ENCODE measurements at regions not wholly inside any gene's neighbourhood (a gene's known extent, or its start where the extent isn't known, plus 50 kb on each side); places are given as distances from the start of the nearest gene placed in this dataset.
A peak's percentile ranks its signal among the peaks of the same experiment; 100 is the strongest.
"Not testable (repeated sequence)": the region's sequence is repeated elsewhere in the genome, so short reads cannot be mapped to it uniquely, and the experiment has no call there.

DNA sequence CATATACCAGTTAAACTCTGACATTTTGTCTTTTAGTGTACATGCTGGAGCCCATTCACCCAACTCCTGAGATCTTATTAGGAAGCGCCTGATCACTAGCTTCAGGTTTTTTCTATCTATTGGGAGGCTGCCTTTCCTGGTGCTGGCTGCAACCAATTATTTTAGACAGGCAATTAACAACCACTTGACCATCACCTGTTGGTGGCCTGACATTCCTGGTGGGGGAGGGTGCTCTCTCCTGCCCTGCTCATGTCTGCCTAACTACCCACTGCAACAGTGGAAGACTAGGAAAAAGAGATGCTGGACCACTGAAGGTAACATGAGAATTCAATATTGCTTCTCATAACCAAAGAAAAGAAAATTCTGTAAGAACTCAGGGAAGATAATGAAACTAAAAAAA, 190.3 kb upstream of the GRM3 start:
- CTCF ChIA-PET, result interaction anchor here (2.8 kb wide), 1 partner anchor 16 kb away, joined by 11 read pairs; no protein-coding TSS in a partner anchor
- TF ChIP-seq POLR2AphosphoS2 (conservative IDR thresholded peaks at IDR 0.05; ENCODE audit: low read length) (no peak), CHD2 (IDR thresholded peaks at IDR 0.05; ENCODE audit: low read length, partially characterized antibody) (no peak), EHF (CRISPR knock-in tag; IDR thresholded peaks at IDR 0.05) (no peak), MAFK (IDR thresholded peaks at IDR 0.05; ENCODE audit: partially characterized antibody) (no peak), JUNB (IDR thresholded peaks at IDR 0.05) (no peak), TFCP2L1 (CRISPR knock-in tag; IDR thresholded peaks at IDR 0.05) (no peak), MAZ (IDR thresholded peaks at IDR 0.05; ENCODE audit: borderline replicate concordance, low read depth, low read length) (no peak), BHLHE40 (IDR thresholded peaks at IDR 0.05; ENCODE audit: low read depth, low read length) (no peak), HOXB13 (CRISPR knock-in tag; IDR thresholded peaks at IDR 0.05; ENCODE audit: low read depth) (no peak)
- TF ChIP-seq, protein P1, sequence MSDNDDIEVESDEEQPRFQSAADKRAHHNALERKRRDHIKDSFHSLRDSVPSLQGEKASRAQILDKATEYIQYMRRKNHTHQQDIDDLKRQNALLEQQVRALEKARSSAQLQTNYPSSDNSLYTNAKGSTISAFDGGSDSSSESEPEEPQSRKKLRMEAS (IDR thresholded peaks at IDR 0.05), result no peak
- FAIRE-seq (no peak), ATAC-seq (no peak), DNase-seq (ENCODE audit: low read depth in 1 of 2, low spot score in 1 of 2) (no peak)
- no peak overlapping the region for H3K4me2 ChIP-seq
- H3K9me3 ChIP-seq, result no peaks in the 10 kb centered on the region
- 12% methylated on average over 1 of the region's 1 CpG for WGBS (ENCODE audit: missing lambda C conversion rate)
- H3K4me1 ChIP-seq, result no peaks in the 10 kb centered on the region
- POLR2A ChIA-PET, result no interaction called here
- no peak overlapping the region for H3K4me3 ChIP-seq
- no peak overlapping the region for H3K27ac ChIP-seq

DNA sequence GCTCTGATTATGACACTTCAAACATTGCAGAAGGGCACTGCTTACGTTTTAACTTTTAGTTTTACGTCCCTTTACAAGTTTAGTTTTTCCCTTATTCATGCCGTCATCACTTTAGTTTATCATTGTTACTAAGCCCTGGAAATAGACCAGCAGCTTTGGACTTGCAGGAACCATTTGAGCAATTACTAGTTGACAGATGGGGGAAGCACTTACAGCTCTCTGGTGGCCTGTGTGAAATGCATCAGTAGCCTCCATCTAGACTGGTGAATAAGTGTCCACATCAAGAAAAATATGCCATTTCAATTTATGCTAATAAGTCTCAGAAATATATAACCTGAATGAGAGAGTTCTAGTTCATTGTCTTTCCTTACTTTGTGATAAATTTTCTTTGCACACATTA, 194.9 kb upstream of the GRM3 start:
- Histone ChIP-seq H3K4me2 (no peak overlapping the region), H3K4me1 (no peaks in the 10 kb centered on the region), H3K4me3 (no peak overlapping the region), H3K9me3 (no peaks in the 10 kb centered on the region), H3K27ac (no peak overlapping the region)
- POLR2A ChIA-PET, result no interaction called here
- DNase-seq (ENCODE audit: low read depth in 1 of 2, low spot score in 1 of 2) (no peak), FAIRE-seq (no peak), ATAC-seq (no peak)
- TF ChIP-seq HOXB5 (CRISPR knock-in tag; IDR thresholded peaks at IDR 0.05), result no peak
- no peak for TF ChIP-seq FOSB (CRISPR knock-in tag; IDR thresholded peaks at IDR 0.05)
- no peak for TF ChIP-seq MYC (IDR thresholded peaks at IDR 0.05; ENCODE audit: borderline replicate concordance, low read length)
- TF ChIP-seq, protein P2, sequence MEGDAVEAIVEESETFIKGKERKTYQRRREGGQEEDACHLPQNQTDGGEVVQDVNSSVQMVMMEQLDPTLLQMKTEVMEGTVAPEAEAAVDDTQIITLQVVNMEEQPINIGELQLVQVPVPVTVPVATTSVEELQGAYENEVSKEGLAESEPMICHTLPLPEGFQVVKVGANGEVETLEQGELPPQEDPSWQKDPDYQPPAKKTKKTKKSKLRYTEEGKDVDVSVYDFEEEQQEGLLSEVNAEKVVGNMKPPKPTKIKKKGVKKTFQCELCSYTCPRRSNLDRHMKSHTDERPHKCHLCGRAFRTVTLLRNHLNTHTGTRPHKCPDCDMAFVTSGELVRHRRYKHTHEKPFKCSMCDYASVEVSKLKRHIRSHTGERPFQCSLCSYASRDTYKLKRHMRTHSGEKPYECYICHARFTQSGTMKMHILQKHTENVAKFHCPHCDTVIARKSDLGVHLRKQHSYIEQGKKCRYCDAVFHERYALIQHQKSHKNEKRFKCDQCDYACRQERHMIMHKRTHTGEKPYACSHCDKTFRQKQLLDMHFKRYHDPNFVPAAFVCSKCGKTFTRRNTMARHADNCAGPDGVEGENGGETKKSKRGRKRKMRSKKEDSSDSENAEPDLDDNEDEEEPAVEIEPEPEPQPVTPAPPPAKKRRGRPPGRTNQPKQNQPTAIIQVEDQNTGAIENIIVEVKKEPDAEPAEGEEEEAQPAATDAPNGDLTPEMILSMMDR (IDR thresholded peaks at IDR 0.05), result no peak
- TF ChIP-seq CEBPB (IDR thresholded peaks at IDR 0.05), result no peak
- TF ChIP-seq BHLHE40 (IDR thresholded peaks at IDR 0.05; ENCODE audit: low read depth, low read length), result no peak
- no peak for TF ChIP-seq RFX5 (IDR thresholded peaks at IDR 0.05)
- no peak for TF ChIP-seq ZC3H11A (IDR thresholded peaks at IDR 0.05)
- TF ChIP-seq, protein P3, sequence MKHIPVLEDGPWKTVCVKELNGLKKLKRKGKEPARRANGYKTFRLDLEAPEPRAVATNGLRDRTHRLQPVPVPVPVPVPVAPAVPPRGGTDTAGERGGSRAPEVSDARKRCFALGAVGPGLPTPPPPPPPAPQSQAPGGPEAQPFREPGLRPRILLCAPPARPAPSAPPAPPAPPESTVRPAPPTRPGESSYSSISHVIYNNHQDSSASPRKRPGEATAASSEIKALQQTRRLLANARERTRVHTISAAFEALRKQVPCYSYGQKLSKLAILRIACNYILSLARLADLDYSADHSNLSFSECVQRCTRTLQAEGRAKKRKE (CRISPR knock-in tag; IDR thresholded peaks at IDR 0.05; ENCODE audit: low read depth), result no peak
- no peak for TF ChIP-seq ZNF302 (CRISPR knock-in tag; IDR thresholded peaks at IDR 0.05)
- 38% methylated on average over 3 of the region's 3 CpGs for WGBS (ENCODE audit: missing lambda C conversion rate)
- CTCF ChIA-PET, result no interaction called here

DNA sequence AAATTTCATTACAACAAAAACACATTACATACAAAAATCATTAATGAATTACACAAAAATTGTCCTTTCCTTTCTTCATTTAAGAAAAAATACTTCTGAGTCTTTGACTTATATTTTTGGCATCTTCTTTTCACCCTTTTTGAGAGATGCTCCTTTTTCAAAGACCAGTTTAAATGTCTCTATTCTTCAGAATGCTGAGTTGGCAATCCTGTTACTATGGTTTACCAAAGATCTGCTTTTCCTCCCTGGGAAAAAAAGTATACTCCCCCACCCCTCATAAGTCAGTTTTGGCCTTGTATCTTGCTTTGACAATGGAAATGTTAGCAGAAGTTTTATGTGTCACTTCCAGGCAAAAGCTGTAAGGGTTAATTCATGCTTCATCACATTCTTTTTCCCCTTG, 198.4 kb upstream of the GRM3 start:
- POLR2A ChIA-PET, result no interaction called here
- no peak for ATAC-seq
- CTCF ChIA-PET, result interaction anchor here (0.6 kb wide), 1 partner anchor 494 kb away, joined by 3 read pairs; no protein-coding TSS in a partner anchor

DNA sequence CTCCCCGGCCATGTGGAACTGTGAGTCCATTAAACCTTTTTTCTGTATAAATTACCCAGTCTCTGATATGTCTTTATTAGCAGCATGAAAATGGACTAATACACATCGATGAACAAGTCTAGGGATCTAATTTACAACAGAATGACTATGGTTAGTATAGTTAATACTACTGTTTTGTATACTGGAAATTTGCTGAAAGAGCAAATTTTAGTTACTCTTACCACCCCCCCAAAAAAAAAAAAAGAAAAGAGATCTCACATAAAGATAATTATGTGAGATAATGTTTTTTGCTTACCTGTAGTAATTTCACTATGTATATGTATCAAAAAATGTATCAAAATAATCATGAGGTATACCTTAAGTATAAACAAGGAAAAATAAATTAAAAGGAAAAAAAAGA, 199.5 kb upstream of the GRM3 start:
- ATAC-seq, result no peak
- Histone ChIP-seq H3K4me3 (no peak overlapping the region), H3K4me1 (no peaks in the 10 kb centered on the region), H3K9me3 (no peaks in the 10 kb centered on the region), H3K4me2 (no peak overlapping the region), H3K27ac (no peak overlapping the region)
- ChIA-PET CTCF (no interaction called here), POLR2A (no interaction called here)
- DNase-seq (ENCODE audit: low read depth in 1 of 2, low spot score in 1 of 2), result no peak
- no peak for FAIRE-seq
- peak; percentile 65 for TF ChIP-seq MAFK (IDR thresholded peaks at IDR 0.05; ENCODE audit: partially characterized antibody)
- TF ChIP-seq, protein P4, sequence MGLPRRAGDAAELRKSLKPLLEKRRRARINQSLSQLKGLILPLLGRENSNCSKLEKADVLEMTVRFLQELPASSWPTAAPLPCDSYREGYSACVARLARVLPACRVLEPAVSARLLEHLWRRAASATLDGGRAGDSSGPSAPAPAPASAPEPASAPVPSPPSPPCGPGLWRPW (IDR thresholded peaks at IDR 0.05), result no peak
- 6% methylated on average over 2 of the region's 2 CpGs for WGBS (ENCODE audit: missing lambda C conversion rate)

More for the DNA sequence above, 198.4 kb upstream of the GRM3 start:
- no peaks in the 10 kb centered on the region for H3K9me3 ChIP-seq
- no peak overlapping the region for H3K4me3 ChIP-seq
- no peaks in the 10 kb centered on the region for H3K4me1 ChIP-seq
- peak; percentile 77 for TF ChIP-seq MAFK (IDR thresholded peaks at IDR 0.05; ENCODE audit: partially characterized antibody)
- TF ChIP-seq RFX5 (IDR thresholded peaks at IDR 0.05), result no peak
- DNase-seq (ENCODE audit: low read depth in 1 of 2, low spot score in 1 of 2) (no peak), FAIRE-seq (no peak)
- no peak overlapping the region for H3K27ac ChIP-seq
- H3K4me2 ChIP-seq, result no peak overlapping the region

DNA sequence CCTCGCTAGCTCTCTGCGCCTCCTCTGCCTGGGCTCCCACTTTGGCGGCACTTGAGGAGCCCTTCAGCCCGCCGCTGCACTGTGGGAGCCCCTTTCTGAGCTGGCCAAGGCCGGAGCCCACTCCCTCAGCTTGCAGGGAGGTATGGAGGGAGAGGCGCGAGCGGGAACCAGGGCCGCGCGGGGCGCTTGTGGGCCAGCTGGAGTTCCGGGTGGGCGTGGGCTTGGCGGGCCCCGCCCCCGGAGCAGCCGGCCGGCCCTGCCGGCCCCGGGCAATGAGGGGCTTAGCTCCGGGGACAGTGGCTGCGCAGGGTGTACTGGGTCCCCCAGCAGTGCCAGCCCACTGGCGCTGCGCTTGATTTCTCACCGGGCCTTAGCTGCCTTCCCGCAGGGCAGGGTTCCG, 203.3 kb upstream of the GRM3 start:
- H3K27ac ChIP-seq; DNase-seq (ENCODE audit: low read depth in 1 of 2, low spot score in 1 of 2); FAIRE-seq; POLR2A ChIA-PET; H3K4me2 ChIP-seq; H3K4me1 ChIP-seq; H3K9me3 ChIP-seq; H3K4me3 ChIP-seq; CTCF ChIA-PET; ATAC-seq: not testable (repeated sequence)
- 46% methylated on average over 10 of the region's 29 CpGs for WGBS (ENCODE audit: missing lambda C conversion rate)

All from A549 (cell line).